ENCODE measurements at regions not wholly inside any gene's neighbourhood (a gene's known extent, or its start where the extent isn't known, plus 50 kb on each side); places are given as distances from the start of the nearest gene placed in this dataset.

DNA sequence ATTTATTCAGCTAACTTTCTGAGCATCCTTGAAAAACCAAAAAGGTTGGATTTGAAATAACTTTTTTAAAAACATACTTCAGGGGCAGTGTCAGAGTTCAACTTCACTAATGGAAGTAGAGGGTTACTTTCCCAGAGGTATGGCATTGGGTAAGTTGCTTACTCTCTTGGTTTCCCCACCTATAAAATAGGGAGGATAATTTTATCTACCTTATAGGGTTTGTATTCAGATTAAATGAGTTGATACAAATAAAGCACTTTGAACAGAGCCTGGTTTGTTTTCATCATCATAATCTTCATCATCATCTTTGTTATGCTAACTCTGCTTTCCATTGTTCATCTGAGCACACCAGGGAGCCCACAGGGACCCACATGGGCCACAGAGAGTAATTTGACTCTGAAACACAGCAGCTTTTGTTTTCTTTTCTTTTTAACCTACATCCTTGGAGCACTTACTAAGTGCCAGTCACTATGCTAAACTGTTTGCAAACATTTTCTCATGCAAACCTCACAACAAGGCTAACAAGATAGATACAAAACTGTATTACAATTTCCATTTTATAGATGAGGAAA, 179.1 kb upstream of the SLC24A2 start:
- H3K36me3 ChIP-seq, result no peaks in the 10 kb centered on the region
- no peaks in the 10 kb centered on the region for H3K27me3 ChIP-seq (ENCODE audit: low read depth)
- H3K4me3 ChIP-seq, result no peak overlapping the region
- intact Hi-C loops (cut with DNase I), result no loop called here
- ATAC-seq, result no peak
- no peaks in the 10 kb centered on the region for H3K9me3 ChIP-seq
- TF ChIP-seq, protein P1, sequence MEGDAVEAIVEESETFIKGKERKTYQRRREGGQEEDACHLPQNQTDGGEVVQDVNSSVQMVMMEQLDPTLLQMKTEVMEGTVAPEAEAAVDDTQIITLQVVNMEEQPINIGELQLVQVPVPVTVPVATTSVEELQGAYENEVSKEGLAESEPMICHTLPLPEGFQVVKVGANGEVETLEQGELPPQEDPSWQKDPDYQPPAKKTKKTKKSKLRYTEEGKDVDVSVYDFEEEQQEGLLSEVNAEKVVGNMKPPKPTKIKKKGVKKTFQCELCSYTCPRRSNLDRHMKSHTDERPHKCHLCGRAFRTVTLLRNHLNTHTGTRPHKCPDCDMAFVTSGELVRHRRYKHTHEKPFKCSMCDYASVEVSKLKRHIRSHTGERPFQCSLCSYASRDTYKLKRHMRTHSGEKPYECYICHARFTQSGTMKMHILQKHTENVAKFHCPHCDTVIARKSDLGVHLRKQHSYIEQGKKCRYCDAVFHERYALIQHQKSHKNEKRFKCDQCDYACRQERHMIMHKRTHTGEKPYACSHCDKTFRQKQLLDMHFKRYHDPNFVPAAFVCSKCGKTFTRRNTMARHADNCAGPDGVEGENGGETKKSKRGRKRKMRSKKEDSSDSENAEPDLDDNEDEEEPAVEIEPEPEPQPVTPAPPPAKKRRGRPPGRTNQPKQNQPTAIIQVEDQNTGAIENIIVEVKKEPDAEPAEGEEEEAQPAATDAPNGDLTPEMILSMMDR (IDR thresholded peaks at IDR 0.05), result no peak
- no peaks in the 10 kb centered on the region for H3K4me1 ChIP-seq
- H3K27ac ChIP-seq, result no peak overlapping the region
- no peak for DNase-seq

DNA sequence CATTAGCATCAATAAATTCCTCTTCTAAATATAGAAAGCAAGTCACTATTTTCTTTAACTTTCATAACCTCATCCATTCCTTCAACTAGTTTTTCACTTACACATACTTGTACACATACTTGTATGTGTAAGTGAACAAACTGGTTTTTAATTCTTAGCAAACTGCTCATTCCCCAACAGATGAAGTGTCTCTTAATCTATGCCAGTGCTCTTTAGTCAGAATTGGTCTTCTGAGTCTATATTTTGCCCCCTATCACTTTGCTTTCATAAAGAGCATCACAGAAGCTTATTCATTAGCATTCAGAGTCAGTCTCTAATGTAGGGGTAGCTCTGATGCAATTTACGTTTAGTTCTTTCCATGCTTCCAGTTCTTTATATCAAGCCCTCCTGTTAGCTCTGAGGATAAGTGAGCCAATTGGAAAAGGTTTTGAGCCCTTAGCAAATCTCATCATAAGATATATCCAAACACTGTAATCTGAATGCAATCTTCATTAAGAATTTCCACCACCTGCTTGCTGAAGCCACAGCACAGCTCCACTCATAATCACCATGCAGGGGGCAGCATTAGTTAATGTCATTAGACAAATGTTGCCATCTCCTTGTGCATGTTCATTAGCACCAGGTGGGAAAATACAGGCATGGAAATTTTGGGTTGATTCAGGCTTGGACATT, 178.5 kb upstream of the SLC24A2 start:
- no peak for DNase-seq
- Histone ChIP-seq H3K27ac (no peak overlapping the region), H3K4me3 (no peak overlapping the region), H3K27me3 (ENCODE audit: low read depth) (no peaks in the 10 kb centered on the region), H3K4me1 (no peaks in the 10 kb centered on the region), H3K36me3 (no peaks in the 10 kb centered on the region), H3K9me3 (no peaks in the 10 kb centered on the region)
- no peak for ATAC-seq
- TF ChIP-seq, protein P1 (IDR thresholded peaks at IDR 0.05), result no peak
- intact Hi-C loops (cut with DNase I), result no loop called here

DNA sequence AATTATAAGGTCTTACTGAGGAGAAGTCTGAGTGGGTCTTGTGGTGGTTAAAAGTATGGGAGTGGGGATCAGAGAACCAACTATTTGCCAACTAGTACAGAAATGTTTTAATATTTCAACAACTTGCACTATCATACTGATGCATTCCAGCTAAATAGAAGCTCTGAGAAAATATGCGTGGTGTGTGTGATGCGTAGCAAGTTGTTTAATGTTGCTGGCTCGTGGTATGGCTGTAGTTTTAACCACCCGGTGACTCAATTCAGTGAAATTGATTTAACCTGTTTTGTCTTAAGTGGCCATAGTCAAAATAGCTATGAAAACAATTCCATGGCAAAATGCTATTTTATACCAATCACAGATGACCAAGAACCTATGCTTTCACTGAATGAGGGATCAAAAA, 176.5 kb upstream of the SLC24A2 start:
- Histone ChIP-seq H3K4me1 (no peaks in the 10 kb centered on the region), H3K4me3 (no peak overlapping the region), H3K27ac (no peak overlapping the region), H3K27me3 (ENCODE audit: low read depth) (no peaks in the 10 kb centered on the region), H3K9me3 (no peaks in the 10 kb centered on the region), H3K36me3 (no peaks in the 10 kb centered on the region)
- intact Hi-C loops (cut with DNase I), result no loop called here
- TF ChIP-seq, protein P1 (IDR thresholded peaks at IDR 0.05), result no peak
- ATAC-seq (no peak), DNase-seq (no peak)

DNA sequence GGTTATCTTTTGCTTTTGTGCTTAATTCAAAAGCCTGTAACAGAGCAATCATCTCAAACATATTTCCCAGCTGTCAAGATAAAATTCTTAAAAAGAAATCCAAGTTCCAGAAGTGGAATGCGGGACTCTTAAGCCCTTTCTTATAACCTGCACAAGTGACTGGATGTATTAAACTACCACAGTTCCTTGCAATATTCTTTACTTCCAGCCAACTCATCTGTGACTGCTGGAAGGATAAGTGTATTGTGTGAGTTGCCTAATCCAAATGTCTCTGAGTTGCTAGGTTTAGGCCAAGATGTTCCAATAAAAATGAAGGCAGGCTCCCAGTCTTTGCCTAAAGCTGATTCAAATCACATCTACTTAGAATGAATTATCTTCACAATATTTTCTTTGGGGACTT, 159.2 kb upstream of the SLC24A2 start:
- H3K4me1 ChIP-seq, result no peaks in the 10 kb centered on the region

DNA sequence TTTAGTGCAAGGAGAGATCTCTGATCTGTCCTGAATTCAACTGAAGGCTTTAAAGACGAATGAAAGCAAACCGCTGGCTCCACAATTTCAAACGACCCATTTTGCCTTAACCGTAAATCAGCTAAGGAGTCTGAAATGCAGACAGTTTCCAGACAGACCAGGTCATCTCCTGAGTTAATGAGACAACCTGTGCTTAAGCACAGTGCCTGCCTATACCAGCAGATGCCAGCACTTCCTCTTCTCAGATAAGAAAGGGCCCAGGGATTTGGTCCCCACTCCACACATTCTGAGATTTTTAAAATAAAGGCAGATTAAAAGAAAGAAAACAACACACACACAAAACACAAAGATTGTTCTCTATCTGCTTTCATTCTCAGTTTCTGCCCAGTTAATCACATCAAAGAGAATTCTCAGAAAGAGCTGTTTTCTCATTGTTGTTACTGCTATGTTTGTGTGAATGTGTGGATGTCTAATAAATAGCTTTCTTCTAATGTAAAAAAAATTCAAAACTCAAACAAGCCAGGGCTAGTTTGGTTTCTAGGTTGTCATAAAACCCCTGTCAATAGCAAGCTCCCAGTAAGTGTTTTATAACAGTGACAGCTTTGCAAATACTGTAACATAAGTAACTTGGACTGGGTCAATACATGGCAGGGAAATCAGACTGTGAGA, 157.7 kb upstream of the SLC24A2 start:
- DNase-seq (no peak), ATAC-seq (no peak)
- no peaks in the 10 kb centered on the region for H3K27me3 ChIP-seq (ENCODE audit: low read depth)
- H3K36me3 ChIP-seq, result no peaks in the 10 kb centered on the region
- intact Hi-C loops (cut with DNase I), result no loop called here
- H3K9me3 ChIP-seq, result no peaks in the 10 kb centered on the region
- H3K4me3 ChIP-seq, result no peak overlapping the region
- TF ChIP-seq, protein P1 (IDR thresholded peaks at IDR 0.05), result no peak
- no peak overlapping the region for H3K27ac ChIP-seq
- H3K4me1 ChIP-seq, result no peaks in the 10 kb centered on the region

More for the DNA sequence above, 159.2 kb upstream of the SLC24A2 start:
- ATAC-seq, result no peak
- DNase-seq, result no peak
- intact Hi-C loops (cut with DNase I), result no loop called here
- H3K9me3 ChIP-seq, result no peaks in the 10 kb centered on the region
- H3K27me3 ChIP-seq (ENCODE audit: low read depth), result no peaks in the 10 kb centered on the region
- no peak overlapping the region for H3K4me3 ChIP-seq
- TF ChIP-seq, protein P1 (IDR thresholded peaks at IDR 0.05), result no peak
- H3K36me3 ChIP-seq, result no peaks in the 10 kb centered on the region
- no peak overlapping the region for H3K27ac ChIP-seq
